ENCODE measurements at regions not wholly inside any gene's neighbourhood (a gene's known extent, or its start where the extent isn't known, plus 50 kb on each side); places are given as distances from the start of the nearest gene placed in this dataset.

- TF ChIP-seq POLR2A (IDR thresholded peaks at IDR 0.05) (no peak), POLR2AphosphoS5 (IDR thresholded peaks at IDR 0.05) (no peak), EP300 (IDR thresholded peaks at IDR 0.05) (no peak)
- TF ChIP-seq, protein P1, sequence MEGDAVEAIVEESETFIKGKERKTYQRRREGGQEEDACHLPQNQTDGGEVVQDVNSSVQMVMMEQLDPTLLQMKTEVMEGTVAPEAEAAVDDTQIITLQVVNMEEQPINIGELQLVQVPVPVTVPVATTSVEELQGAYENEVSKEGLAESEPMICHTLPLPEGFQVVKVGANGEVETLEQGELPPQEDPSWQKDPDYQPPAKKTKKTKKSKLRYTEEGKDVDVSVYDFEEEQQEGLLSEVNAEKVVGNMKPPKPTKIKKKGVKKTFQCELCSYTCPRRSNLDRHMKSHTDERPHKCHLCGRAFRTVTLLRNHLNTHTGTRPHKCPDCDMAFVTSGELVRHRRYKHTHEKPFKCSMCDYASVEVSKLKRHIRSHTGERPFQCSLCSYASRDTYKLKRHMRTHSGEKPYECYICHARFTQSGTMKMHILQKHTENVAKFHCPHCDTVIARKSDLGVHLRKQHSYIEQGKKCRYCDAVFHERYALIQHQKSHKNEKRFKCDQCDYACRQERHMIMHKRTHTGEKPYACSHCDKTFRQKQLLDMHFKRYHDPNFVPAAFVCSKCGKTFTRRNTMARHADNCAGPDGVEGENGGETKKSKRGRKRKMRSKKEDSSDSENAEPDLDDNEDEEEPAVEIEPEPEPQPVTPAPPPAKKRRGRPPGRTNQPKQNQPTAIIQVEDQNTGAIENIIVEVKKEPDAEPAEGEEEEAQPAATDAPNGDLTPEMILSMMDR (IDR thresholded peaks at IDR 0.05) = no peak
- Histone ChIP-seq H3K4me1 (no peaks in the 10 kb centered on the region), H3K9me3 (no peaks in the 10 kb centered on the region), H3K27me3 (no peaks in the 10 kb centered on the region), H3K4me3 (no peak overlapping the region), H3K36me3 (no peaks in the 10 kb centered on the region), H3K27ac (no peak overlapping the region)
- WGBS = 81% methylated on average over 9 of the region's 9 CpGs
- no peak for DNase-seq (ENCODE audit: low spot score in 2 of 2)
Observed at GRCh38 chr12:19872621-19873540, 433.6 kb downstream of the AEBP2 start.

DNA sequence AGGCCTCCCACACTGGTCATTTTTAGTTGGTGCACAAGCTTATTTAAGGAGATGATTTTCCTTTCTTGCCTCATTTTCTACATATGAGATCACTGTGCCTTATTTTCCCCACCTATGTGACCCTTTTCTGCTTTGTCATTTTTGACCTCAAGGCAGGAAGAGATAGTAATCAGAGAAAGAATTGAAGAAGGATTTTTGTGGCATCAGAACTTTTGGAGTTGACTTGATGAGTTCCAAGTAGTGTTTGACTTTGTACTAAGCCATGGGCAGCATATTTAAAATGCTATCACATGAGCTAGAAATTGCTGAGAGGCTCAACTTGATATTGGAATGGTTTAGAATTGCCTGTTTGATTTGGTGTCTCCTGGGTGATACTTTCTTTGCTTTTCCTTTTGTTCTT, 440.8 kb downstream of the AEBP2 start:
- Histone ChIP-seq H3K9me3 (no peaks in the 10 kb centered on the region), H3K27ac (no peak overlapping the region), H3K4me3 (no peak overlapping the region), H3K36me3 (no peaks in the 10 kb centered on the region), H3K4me1 (peaks cover 14% of the 10 kb centered on the region), H3K27me3 (no peaks in the 10 kb centered on the region)
- no peak for DNase-seq (ENCODE audit: low spot score in 2 of 2)
- no peak for TF ChIP-seq POLR2AphosphoS5 (IDR thresholded peaks at IDR 0.05)
- TF ChIP-seq, protein P1 (IDR thresholded peaks at IDR 0.05) = no peak
- no peak for TF ChIP-seq POLR2A (IDR thresholded peaks at IDR 0.05)
- no peak for TF ChIP-seq EP300 (IDR thresholded peaks at IDR 0.05)

DNA sequence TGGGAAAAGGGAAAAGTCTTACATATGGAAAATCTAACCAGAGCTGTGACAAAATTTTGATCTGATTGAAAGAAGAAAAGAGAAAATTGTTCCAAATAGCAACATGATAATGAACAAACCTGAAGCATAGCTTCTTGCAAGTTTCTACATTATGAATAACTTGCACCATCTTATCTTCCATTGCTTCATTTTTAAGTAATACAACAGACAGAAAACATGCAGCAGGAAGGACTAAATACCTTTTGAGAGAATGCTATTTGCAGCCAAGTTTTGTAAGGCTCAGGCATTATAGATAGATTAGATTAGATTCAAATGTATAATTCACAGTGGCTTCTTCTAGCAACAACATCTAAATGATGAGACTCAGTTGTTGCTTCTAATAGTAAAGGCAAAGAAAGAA, 441.4 kb downstream of the AEBP2 start:
- Histone ChIP-seq H3K36me3 (no peaks in the 10 kb centered on the region), H3K27ac (no peak overlapping the region)
- TF ChIP-seq POLR2A (IDR thresholded peaks at IDR 0.05) = no peak

GRCh38 chr12:19882346-19882745, 443.1 kb downstream of the AEBP2 start:
- Histone ChIP-seq H3K4me3 (no peak overlapping the region), H3K27ac (no peak overlapping the region), H3K9me3 (no peaks in the 10 kb centered on the region), H3K36me3 (no peaks in the 10 kb centered on the region), H3K4me1 (peaks cover 20% of the 10 kb centered on the region), H3K27me3 (no peaks in the 10 kb centered on the region)
- DNase-seq (ENCODE audit: low spot score in 2 of 2) = no peak
- no peak for TF ChIP-seq EP300 (IDR thresholded peaks at IDR 0.05)
- TF ChIP-seq POLR2AphosphoS5 (IDR thresholded peaks at IDR 0.05) = no peak
- TF ChIP-seq, protein P1 (IDR thresholded peaks at IDR 0.05) = no peak
- TF ChIP-seq POLR2A (IDR thresholded peaks at IDR 0.05) = no peak
- WGBS = 33% methylated on average over 3 of the region's 3 CpGs

More for the DNA sequence above, 441.4 kb downstream of the AEBP2 start:
- H3K4me1 ChIP-seq = peaks cover 17% of the 10 kb centered on the region
- no peaks in the 10 kb centered on the region for H3K27me3 ChIP-seq
- H3K9me3 ChIP-seq = no peaks in the 10 kb centered on the region
- no peak for DNase-seq (ENCODE audit: low spot score in 2 of 2)
- no peak overlapping the region for H3K4me3 ChIP-seq

DNA sequence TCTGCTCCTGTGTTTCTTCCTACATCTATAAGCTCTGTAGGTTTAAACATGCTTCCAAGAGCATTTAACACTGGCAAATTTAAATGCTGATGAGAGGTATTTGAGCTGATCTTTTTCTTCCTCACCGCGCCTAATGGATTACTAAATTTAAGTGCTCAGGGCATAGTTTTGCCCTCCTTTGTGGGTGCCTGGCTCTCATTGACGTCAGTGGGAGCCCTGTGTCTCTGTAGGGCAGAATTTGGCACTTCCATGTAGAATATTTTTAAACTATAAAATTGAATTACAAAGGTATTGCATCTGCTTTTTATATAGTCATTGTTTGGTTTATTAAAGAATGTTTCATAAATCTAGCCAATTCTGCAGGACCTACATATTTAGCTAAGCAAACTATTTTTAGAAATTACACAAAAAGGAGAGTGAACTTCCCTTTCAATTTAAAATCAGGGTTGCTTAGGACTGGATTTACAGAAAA, 444.8 kb downstream of the AEBP2 start:
- Histone ChIP-seq H3K4me1 (peaks cover 20% of the 10 kb centered on the region), H3K27ac (no peak overlapping the region), H3K9me3 (no peaks in the 10 kb centered on the region), H3K27me3 (no peaks in the 10 kb centered on the region), H3K36me3 (no peaks in the 10 kb centered on the region), H3K4me3 (no peak overlapping the region)
- 55% methylated on average over 3 of the region's 3 CpGs for WGBS
- TF ChIP-seq EP300 (IDR thresholded peaks at IDR 0.05) = no peak
- no peak for TF ChIP-seq POLR2A (IDR thresholded peaks at IDR 0.05)
- TF ChIP-seq, protein P1 (IDR thresholded peaks at IDR 0.05) = no peak
- no peak for TF ChIP-seq POLR2AphosphoS5 (IDR thresholded peaks at IDR 0.05)
- DNase-seq (ENCODE audit: low spot score in 2 of 2) = no peak

Data from suprapubic skin (tissue), 4 donors.